WTC11 (cell line): ENCODE measurements at regions not wholly inside any gene's neighbourhood (a gene's known extent, or its start where the extent isn't known, plus 50 kb on each side); places are given as distances from the start of the nearest gene placed in this dataset.

Experiments used
- CREM ChIP-seq: sonication (generic); formaldehyde crosslinking; IDR thresholded peaks from 2 replicates; pipeline ENCODE4 v1.8.1; 2022; ENCODE audit warnings: mild to moderate bottlenecking, missing genetic modification reagents, moderate library complexity
- CTCF ChIP-seq: fragments of 200-600 bp; IDR thresholded peaks from 2 replicates; pipeline ENCODE4 v1.8.0; 2022; ENCODE audit warnings: antibody characterized with exemption
- E2F4 ChIP-seq: sonication (generic); formaldehyde crosslinking; IDR thresholded peaks from 2 replicates; pipeline ENCODE4 v1.8.1; 2022; ENCODE audit warnings: low read depth, mild to moderate bottlenecking, moderate library complexity, missing genetic modification reagents, borderline replicate concordance
- E2F5 ChIP-seq: sonication (generic); formaldehyde crosslinking; IDR thresholded peaks from 2 replicates; pipeline ENCODE4 v1.8.1; 2022; ENCODE audit warnings: mild to moderate bottlenecking, moderate library complexity, missing genetic modification reagents
- NR1H2 ChIP-seq: sonication (generic); formaldehyde crosslinking; IDR thresholded peaks from 2 replicates; pipeline ENCODE4 v1.9.0; 2021; ENCODE audit warnings: mild to moderate bottlenecking, moderate library complexity, missing genetic modification reagents
- TEAD4 ChIP-seq: sonication (generic); formaldehyde crosslinking; IDR thresholded peaks from 2 replicates; pipeline ENCODE4 v1.8.0; 2022; ENCODE audit warnings: mild to moderate bottlenecking, missing genetic modification reagents

- TF ChIP-seq TEAD4 (CRISPR knock-in tag) (no peak), E2F5 (CRISPR knock-in tag) (no peak), NR1H2 (CRISPR knock-in tag) (no peak), CTCF (no peak), E2F4 (no peak), CREM (no peak)
Measured at GRCh38 chr2:3075316-3075990, 302.2 kb downstream of the EIPR1 start.
